Fibroblast of upper back skin (primary cell): ENCODE measurements at regions not wholly inside any gene's neighbourhood (a gene's known extent, or its start where the extent isn't known, plus 50 kb on each side); places are given as distances from the start of the nearest gene placed in this dataset.
"Not testable (repeated sequence)": the region's sequence is repeated elsewhere in the genome, so short reads cannot be mapped to it uniquely, and the experiment has no call there.

Experiments used
- DNase-seq: peaks from one replicate; pipeline ENCODE4 v3.0.0-alpha.2; 2013

GRCh38 chr2:84373391-84373790 is 85.7 kb downstream of the SUCLG1 start:
- no peak for DNase-seq

GRCh38 chr2:84362541-84362940 is 96.5 kb downstream of the SUCLG1 start:
- DNase-seq = no peak

DNA sequence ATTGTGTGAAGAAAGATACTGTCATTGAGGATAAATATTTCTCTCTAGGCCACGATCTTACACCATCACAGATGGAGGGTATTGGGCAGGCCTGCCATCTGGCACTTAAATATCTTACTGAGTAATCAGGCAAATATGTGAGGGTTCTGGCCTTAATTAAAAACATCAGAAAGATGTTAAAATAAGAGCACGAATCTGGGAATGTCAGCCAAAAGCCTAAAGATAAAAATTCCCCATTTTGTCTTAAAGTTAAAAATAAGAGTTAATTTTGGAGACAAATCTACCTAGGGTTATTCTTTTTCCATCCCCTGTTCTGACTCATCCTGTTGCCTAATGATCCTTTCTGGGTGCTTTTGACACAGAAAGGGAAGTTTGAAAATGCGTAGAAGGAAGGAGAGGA is 121.0 kb downstream of the SUCLG1 start:
- peak; percentile 85 for DNase-seq

DNA sequence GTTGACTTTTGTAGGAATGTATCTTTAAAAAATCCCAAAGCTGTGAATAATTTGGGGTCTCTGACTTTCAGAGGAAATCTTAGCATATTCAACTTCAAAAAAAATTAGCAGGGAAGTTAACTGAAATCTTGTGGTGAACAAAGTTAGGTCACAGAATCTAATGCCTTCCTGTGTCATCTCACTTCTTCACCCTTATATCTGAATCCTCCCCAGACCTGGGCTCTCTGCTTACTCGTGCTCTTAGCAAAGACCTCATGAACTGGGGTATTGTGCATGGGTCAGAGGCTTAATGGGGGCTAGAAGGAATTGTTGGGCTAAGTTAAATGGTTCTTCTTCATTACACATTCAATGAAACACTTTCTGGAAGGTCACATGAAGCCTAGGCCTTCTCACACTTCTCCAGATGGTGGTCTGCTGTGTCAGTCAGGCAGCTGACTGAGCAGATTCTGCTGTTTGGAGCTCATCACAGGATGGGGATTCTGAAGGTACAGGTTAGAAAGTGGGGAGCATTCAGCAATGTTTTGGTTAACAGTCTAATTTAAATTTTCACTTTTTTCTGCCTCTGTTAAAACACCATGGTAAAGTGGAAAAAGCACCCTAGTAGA is 131.3 kb downstream of the SUCLG1 start:
- no peak for DNase-seq

GRCh38 chr2:84326831-84327432 is 132.1 kb downstream of the SUCLG1 start:
- no peak for DNase-seq

- DNase-seq = no peak
These were observed 135.2 kb downstream of the SUCLG1 start for GRCh38 chr2:84323890-84324289.

DNA sequence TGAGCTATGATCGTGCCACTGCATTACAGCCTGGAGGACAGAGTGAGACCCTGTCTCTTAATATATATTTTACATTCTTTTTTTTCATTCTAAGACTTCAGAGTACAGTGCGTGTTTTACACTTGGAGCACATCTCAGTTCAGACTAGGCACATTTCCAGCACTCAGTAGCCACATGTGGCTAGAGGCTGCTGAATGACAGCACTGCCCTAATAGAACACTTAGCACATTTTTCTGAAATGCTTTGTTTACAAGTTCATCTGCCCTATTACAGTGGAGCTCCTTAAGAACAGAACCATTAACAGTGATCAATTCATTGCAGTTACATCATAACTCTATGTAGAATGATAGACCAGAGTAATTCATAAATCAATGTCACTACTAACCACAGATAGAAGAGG is 138.1 kb downstream of the SUCLG1 start:
- no peak for DNase-seq

- DNase-seq = no peak
These were observed 139.5 kb downstream of the SUCLG1 start for GRCh38 chr2:84319581-84319980.

DNA sequence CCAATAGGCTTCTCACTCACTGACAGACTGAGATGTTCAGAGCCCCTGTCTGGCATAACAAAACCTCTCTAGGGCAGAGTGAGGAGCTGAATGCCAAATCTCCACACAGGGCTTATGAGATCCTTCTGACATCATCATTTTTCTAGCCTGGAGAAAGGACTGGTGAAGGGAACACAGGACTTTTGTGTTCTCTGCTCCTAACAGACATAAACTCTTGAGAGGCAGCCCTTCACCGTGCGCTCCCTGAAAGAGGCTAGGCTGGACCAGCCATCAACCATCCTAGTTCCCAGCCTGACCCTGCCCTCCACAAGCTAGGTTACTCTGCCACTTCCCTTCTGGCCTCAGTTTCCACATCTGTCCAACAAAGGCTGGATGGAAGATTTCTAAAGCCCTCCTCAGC is 141.9 kb downstream of the SUCLG1 start:
- no peak for DNase-seq

DNA sequence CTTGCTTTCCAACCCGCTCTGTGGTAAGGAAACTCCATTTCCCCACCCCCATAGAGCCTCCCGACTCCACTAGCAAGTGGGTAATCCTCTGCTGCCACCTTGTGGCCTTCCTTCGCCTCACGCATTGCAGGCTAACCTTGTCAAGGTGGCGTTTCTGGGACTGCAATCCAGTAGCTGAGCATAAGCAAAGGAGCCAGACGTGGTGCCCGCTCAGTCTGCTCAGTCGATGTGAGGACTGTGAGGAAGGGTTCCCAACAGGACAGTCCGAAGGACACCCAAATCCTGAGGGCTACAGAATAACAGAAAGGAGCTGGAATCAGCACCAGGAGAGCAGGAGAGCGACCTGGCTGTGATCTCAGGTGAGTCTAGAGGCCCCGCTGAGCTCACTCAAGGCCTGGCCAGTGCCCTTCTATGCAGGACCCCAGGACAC is 144.2 kb downstream of the SUCLG1 start:
- peak; percentile 77 for DNase-seq

DNA sequence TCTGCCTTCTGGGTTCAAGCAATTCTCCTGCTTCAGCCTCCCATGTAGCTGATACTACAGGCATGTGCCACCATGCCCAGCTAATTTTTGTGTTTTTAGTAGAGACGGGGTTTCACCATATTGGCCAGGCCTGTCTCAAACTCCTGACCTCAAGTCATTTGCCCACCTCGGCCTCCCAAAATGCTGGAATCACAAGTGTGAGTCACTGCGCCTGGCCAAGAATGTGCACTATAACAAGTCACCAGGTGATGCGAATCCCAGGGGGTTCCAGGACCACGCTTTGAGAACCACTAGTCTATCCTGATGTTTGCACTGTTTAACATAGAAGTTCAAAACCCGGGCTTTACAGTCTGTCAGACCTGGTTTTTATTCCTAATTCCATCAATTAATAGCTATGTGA is 144.8 kb downstream of the SUCLG1 start:
- no peak for DNase-seq

DNA sequence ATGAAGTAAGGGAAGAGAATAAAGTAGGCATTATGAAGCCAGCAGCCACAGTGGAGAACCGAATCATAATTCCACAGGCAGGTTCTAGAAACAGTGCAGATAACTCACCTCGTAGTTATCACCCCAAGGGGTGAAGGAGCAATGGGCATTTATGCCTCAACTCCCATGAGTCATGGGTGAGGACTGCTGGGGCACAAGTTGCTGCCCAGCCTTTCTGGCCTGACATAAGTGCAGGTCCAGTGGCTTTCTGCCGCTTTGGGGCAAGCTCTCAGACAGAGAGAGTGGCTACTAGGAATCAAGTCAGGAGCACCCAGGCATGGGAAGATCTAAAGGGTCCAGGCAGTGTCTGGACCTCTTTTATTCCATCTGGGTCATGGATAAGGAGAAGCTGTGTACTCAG is 149.8 kb downstream of the SUCLG1 start:
- DNase-seq = no peak

DNA sequence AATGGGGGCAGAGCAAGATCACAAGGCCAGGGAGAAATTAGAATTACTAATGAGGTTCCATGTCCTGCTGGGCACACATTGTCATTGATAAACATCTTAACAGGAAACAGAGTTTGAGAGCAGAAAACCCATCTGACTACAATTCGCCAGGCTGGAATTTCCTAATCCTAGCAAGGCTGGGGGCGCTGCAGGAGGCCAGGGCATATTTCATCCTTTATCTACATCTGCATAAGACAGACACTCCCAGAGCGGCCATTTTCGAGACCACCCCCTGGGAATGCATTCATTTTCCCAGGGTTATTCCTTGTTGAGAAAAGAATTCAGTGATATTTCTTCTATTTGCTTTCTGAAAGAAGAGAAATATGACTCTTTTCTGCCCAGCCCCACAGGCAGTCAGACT is 152.7 kb downstream of the SUCLG1 start:
- DNase-seq = no peak

- DNase-seq = peak; percentile 41
These were observed 156.3 kb downstream of the SUCLG1 start for GRCh38 chr2:84302513-84303412.

DNA sequence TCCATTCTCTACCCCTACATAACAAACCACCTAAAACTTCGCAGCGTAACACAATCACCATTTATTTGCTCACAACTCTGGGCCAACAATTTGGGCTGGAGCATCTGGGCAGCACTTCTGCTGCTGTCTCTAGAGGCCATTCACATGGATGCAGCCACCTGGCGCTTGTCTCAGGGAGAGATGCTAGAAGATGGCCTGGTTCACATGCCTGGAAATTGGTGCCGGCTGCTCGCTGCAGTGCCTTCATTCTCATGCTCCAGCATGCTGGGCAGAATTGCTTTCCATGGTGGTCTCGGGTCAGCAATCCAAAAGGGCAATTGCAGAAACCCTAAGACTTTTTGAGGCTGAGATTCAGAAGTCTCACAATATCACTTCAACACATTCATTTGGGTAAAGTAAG is 157.4 kb downstream of the SUCLG1 start:
- no peak for DNase-seq

DNA sequence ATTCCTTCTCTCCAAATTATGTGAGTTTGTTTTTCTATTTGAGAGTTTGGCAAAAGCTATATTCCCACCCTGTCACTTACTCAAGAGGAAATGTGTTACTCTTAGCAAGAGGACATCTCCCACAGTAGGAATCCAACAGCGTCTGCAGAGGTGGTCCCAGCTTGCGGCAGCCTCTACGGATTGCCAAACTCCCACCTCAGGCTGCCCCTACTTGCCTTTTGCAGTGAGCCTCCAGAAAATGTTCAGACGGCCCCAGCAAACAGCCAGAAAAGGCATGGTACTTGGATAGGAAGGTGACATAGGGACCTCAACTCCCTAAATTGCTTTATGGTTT is 158.4 kb downstream of the SUCLG1 start:
- DNase-seq = no peak

DNA sequence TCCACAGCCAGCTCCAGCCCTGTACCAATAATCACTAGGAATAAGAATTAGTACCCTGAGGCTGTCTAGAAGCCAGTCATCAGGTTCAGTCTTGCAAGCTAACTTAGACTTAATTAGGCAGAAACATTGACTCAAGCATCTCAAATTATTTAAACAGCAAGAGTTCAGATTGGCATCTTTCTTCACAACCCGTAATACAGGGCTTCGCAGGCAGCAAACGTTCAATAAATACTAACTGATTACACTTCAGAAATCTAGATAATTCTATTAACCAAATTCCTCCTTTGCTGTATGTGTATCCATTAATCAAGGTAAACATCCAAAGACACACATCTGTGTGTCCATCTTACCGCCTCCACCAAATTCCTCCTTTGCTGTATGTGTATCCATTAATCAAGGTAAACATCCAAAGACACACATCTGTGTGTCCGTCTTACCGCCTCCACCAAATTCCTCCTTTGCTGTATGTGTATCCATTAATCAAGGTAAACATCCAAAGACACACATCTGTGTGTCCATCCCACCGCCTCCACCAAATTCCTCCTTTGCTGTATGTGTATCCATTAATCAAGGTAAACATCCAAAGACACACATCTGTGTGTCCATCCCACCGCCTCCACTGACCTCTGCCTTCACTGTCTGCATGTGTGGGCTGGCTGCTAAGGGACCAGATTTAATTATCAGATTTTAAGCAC is 158.9 kb downstream of the SUCLG1 start:
- DNase-seq = not testable (repeated sequence)

DNA sequence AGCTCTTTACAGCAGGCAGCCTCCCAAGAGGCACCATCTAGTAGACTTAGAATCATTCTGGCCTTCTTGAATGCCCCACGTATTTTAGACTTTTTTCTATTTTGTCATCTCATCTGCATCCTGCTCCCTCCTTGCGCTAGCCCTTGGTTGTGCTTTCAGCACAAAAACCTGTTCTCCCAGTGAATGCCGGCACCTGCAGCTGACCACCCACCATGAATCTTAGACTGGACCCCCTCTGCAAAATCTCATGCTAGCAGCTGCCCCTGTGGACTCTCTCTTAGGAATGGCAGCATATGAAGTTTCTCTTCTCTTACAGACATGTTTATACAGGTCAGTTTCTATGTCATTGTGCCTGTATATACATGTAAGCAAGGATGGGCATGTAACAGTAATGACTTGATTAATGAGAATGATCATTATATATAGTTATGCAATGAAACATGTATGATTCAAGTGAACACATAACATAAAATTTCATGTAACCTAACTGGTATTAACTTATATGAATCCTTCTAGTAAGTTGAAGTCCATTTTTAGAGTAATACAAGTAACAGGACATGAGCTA is 159.8 kb downstream of the SUCLG1 start:
- no peak for DNase-seq

- no peak for DNase-seq
These were observed 161.9 kb downstream of the SUCLG1 start for GRCh38 chr2:84297155-84297554.

GRCh38 chr2:84293791-84294380 is 165.2 kb downstream of the SUCLG1 start:
- no peak for DNase-seq

DNA sequence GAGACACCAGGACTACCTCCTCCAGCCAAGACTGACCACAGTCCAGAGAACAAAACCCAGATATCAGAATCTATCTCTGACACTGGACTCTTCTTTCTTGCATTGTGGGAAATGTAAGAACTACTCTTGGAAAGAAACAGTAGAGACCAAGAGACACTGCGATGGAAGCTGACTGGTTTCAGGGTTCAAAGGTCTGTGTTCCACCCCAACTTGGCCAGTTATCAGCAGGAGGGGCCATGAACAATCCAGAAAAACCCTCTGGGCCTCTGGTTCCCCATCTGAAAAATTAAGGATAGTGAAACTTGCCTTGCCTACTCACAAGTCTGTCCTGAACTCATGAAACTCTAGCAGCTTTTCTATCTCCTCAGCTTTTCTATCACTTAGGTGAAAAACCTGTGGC is 166.5 kb downstream of the SUCLG1 start:
- no peak for DNase-seq

- no peak for DNase-seq
These were observed 168.5 kb downstream of the SUCLG1 start for GRCh38 chr2:84290537-84290936.

- no peak for DNase-seq
These were observed 170.8 kb downstream of the SUCLG1 start for GRCh38 chr2:84288293-84288692.
